Effector CD8-positive, alpha-beta T cell (primary cell): ENCODE measurements at regions not wholly inside any gene's neighbourhood (a gene's known extent, or its start where the extent isn't known, plus 50 kb on each side); places are given as distances from the start of the nearest gene placed in this dataset.

Experiments
- DNase-seq: peaks from one replicate; lab custom pipeline; 2025; lab: John Stamatoyannopoulos, UW

- no peak for DNase-seq
Measured at GRCh38 chr2:193332941-193333340, 1138.2 kb upstream of the TMEFF2 start.

GRCh38 chr2:193331676-193332075 is 1136.9 kb upstream of the TMEFF2 start:
- no peak for DNase-seq

GRCh38 chr2:193326296-193326695 is 1131.6 kb upstream of the TMEFF2 start:
- DNase-seq = no peak

GRCh38 chr2:193315428-193316091 is 1120.8 kb upstream of the TMEFF2 start:
- DNase-seq = no peak

GRCh38 chr2:193303464-193303863 is 1108.7 kb upstream of the TMEFF2 start:
- DNase-seq = no peak

- no peak for DNase-seq
Measured at GRCh38 chr2:193294371-193294770, 1099.6 kb upstream of the TMEFF2 start.

GRCh38 chr2:193279361-193279760 is 1084.6 kb upstream of the TMEFF2 start:
- no peak for DNase-seq

GRCh38 chr2:193276988-193277387 is 1082.3 kb upstream of the TMEFF2 start:
- no peak for DNase-seq

GRCh38 chr2:193276560-193276959 is 1081.8 kb upstream of the TMEFF2 start:
- DNase-seq = no peak

- DNase-seq = no peak
Measured at GRCh38 chr2:193276069-193276468, 1081.3 kb upstream of the TMEFF2 start.

GRCh38 chr2:193272011-193272410 is 1077.3 kb upstream of the TMEFF2 start:
- no peak for DNase-seq

- DNase-seq = no peak
Measured at GRCh38 chr2:193270816-193271215, 1076.1 kb upstream of the TMEFF2 start.

GRCh38 chr2:193267496-193268002 is 1072.8 kb upstream of the TMEFF2 start:
- no peak for DNase-seq

GRCh38 chr2:193253014-193253530 is 1058.3 kb upstream of the TMEFF2 start:
- DNase-seq = no peak

- no peak for DNase-seq
Measured at GRCh38 chr2:193251909-193252308, 1057.2 kb upstream of the TMEFF2 start.

GRCh38 chr2:193250389-193250788 is 1055.7 kb upstream of the TMEFF2 start:
- DNase-seq = no peak

- DNase-seq = no peak
Measured at GRCh38 chr2:193240752-193241151, 1046.0 kb upstream of the TMEFF2 start.

GRCh38 chr2:193231634-193232033 is 1036.9 kb upstream of the TMEFF2 start:
- no peak for DNase-seq

GRCh38 chr2:193228276-193228675 is 1033.5 kb upstream of the TMEFF2 start:
- DNase-seq = no peak

- DNase-seq = no peak
Measured at GRCh38 chr2:193222454-193222853, 1027.7 kb upstream of the TMEFF2 start.

- DNase-seq = no peak
Measured at GRCh38 chr2:193219413-193219812, 1024.7 kb upstream of the TMEFF2 start.

GRCh38 chr2:193201583-193201982 is 1006.9 kb upstream of the TMEFF2 start:
- no peak for DNase-seq

- no peak for DNase-seq
Measured at GRCh38 chr2:193199322-193199721, 1004.6 kb upstream of the TMEFF2 start.

GRCh38 chr2:193187816-193188215 is 993.1 kb upstream of the TMEFF2 start:
- no peak for DNase-seq
